A673 (cell line): ENCODE measurements at regions not wholly inside any gene's neighbourhood (a gene's known extent, or its start where the extent isn't known, plus 50 kb on each side); places are given as distances from the start of the nearest gene placed in this dataset.
"Not testable (repeated sequence)": the region's sequence is repeated elsewhere in the genome, so short reads cannot be mapped to it uniquely, and the experiment has no call there.

Experiments used
- BruUV-seq: library from RNA; stranded (reverse); fragments of 400-500 nt; replicated peaks from 2 replicates; lab custom pipeline; 2021; lab: Mats Ljungman, UMichigan
- CTCF ChIA-PET: fragments of 300-600 bp; sonication (Branson Sonifier 250); formaldehyde crosslinking; loops from one replicate; lab custom pipeline; 2022; ENCODE audit warnings: antibody characterized with exemption; lab: Charles Lee
- POLR2A ChIA-PET: fragments of 300-600 bp; sonication (Branson Sonifier 250); formaldehyde crosslinking; loops from one replicate; lab custom pipeline; 2022; ENCODE audit warnings: antibody characterized with exemption; ENCODE audit not compliant: low non-redundant PET; lab: Charles Lee
- DNase-seq: peaks from one replicate; pipeline ENCODE4 v3.0.0-alpha.2; 2015; ENCODE audit warnings: low spot score
- H3K27ac ChIP-seq: fragments of 200-600 bp; sonication (generic); 2 replicates; pipeline ENCODE4 v1.5.1; 2016; ENCODE audit warnings: mixed run types, low read depth, mild to moderate bottlenecking, mixed read lengths, antibody characterized with exemption, low read length; ENCODE audit not compliant: poor library complexity, severe bottlenecking
- H3K27me3 ChIP-seq: fragments of 200-600 bp; sonication (generic); replicated peaks from 2 replicates; pipeline ENCODE4 v1.6.1; 2017; ENCODE audit warnings: mixed run types, low read depth, mild to moderate bottlenecking, mixed read lengths, antibody characterized with exemption, low read length; ENCODE audit not compliant: insufficient read depth, poor library complexity
- H3K36me3 ChIP-seq: fragments of 200-600 bp; sonication (generic); 2 replicates; pipeline ENCODE4 v1.6.1; 2016; ENCODE audit warnings: mixed run types, mild to moderate bottlenecking, mixed read lengths, antibody characterized with exemption, low read length; ENCODE audit not compliant: insufficient read depth, poor library complexity, severe bottlenecking
- H3K4me1 ChIP-seq: fragments of 200-600 bp; sonication (generic); 2 replicates; pipeline ENCODE4 v1.6.1; 2017; ENCODE audit warnings: mixed run types, mild to moderate bottlenecking, mixed read lengths, antibody characterized with exemption, low read length; ENCODE audit not compliant: insufficient read depth, poor library complexity, severe bottlenecking
- H3K4me3 ChIP-seq: fragments of 200-600 bp; sonication (generic); 2 replicates; pipeline ENCODE4 v1.5.1; 2016; ENCODE audit warnings: low read depth, mixed run types, mild to moderate bottlenecking, mixed read lengths, low read length; ENCODE audit not compliant: poor library complexity, severe bottlenecking
- H3K9me3 ChIP-seq: fragments of 200-600 bp; sonication (generic); 2 replicates; pipeline ENCODE4 v1.6.1; 2016; ENCODE audit warnings: mixed run types, low read depth, mild to moderate bottlenecking, mixed read lengths, antibody characterized with exemption, low read length; ENCODE audit not compliant: poor library complexity, severe bottlenecking
- CTCF ChIP-seq: fragments of 300-800, 200-600 bp; sonication (generic); conservative IDR thresholded peaks from 2 replicates; pipeline ENCODE4 v1.5.1; 2017; ENCODE audit warnings: low read depth, mild to moderate bottlenecking, antibody characterized with exemption, low read length, moderate library complexity, mixed read lengths
- EZH2 ChIP-seq: fragments of 200-600 bp; sonication (generic); IDR thresholded peaks from 2 replicates; pipeline ENCODE4 v1.6.1; 2017; ENCODE audit warnings: borderline replicate concordance, low read depth, mild to moderate bottlenecking, mixed read lengths, antibody characterized with exemption, low read length; ENCODE audit not compliant: poor library complexity, severe bottlenecking
- intact Hi-C: fragments of 100-400 bp; cut with micrococcal nuclease; formaldehyde crosslinking; loops from one replicate; pipeline ENCODE4 v1.10.0; 2022; ENCODE audit not compliant: unreplicated experiment

- ChIA-PET POLR2A (no interaction called here), CTCF (no interaction called here)
- H3K36me3 ChIP-seq: no peaks in the 10 kb centered on the region
- no peak for DNase-seq
- H3K4me3 ChIP-seq: no peak overlapping the region
- H3K4me1 ChIP-seq: no peaks in the 10 kb centered on the region
- TF ChIP-seq EZH2 (no peak), CTCF (no peak)
- intact Hi-C loops: no loop called here
- H3K27me3 ChIP-seq: no peaks in the 10 kb centered on the region
- H3K9me3 ChIP-seq: no peaks in the 10 kb centered on the region
- no peak overlapping the region for H3K27ac ChIP-seq
- no TSS peak for BruUV-seq
Measured at GRCh38 chr4:103842637-103843239, 123.0 kb upstream of the TACR3 start.

- POLR2A ChIA-PET: no interaction called here
- CTCF ChIA-PET: no interaction called here
- BruUV-seq: no TSS peak
- no peaks in the 10 kb centered on the region for H3K9me3 ChIP-seq
- no peaks in the 10 kb centered on the region for H3K4me1 ChIP-seq
- no peaks in the 10 kb centered on the region for H3K36me3 ChIP-seq
- no peaks in the 10 kb centered on the region for H3K27me3 ChIP-seq
- TF ChIP-seq CTCF (no peak), EZH2 (no peak)
- H3K27ac ChIP-seq: no peak overlapping the region
- no peak overlapping the region for H3K4me3 ChIP-seq
- DNase-seq: no peak
- intact Hi-C loops: no loop called here
Measured at GRCh38 chr4:103842076-103842475, 122.3 kb upstream of the TACR3 start.

DNA sequence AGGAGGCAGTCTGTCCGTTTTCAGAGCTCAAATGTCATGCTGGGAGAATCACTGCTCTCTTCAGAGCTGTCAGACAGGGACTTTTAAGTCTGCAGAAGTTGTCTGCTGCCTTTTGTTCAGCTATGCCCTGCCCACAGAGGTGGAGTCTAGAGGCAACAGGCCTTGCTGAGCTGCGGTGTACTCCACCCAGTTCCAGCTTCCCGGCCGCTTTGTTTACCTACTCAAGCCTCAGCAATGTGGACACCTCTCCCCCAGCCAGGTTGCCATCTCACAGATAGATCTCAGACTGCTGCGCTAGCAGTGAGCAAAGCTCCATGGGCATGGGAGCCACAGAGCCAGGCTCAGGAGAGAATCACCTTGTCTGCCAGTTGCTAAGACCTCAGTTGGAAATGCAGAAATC lies 90.5 kb upstream of the TACR3 start:
- POLR2A ChIA-PET: not testable (repeated sequence)

GRCh38 chr4:103802766-103803165 lies 83.0 kb upstream of the TACR3 start:
- BruUV-seq: no TSS peak
- no peak for TF ChIP-seq CTCF
- no peak for TF ChIP-seq EZH2
- Histone ChIP-seq H3K9me3 (no peaks in the 10 kb centered on the region), H3K36me3 (no peaks in the 10 kb centered on the region), H3K27ac (no peak overlapping the region), H3K27me3 (no peaks in the 10 kb centered on the region), H3K4me3 (no peak overlapping the region), H3K4me1 (no peaks in the 10 kb centered on the region)
- no peak for DNase-seq
- ChIA-PET POLR2A (no interaction called here), CTCF (no interaction called here)
- intact Hi-C loops: no loop called here

More for the DNA sequence above, 90.5 kb upstream of the TACR3 start:
- H3K4me1 ChIP-seq, H3K27ac ChIP-seq, intact Hi-C loops, CTCF ChIA-PET, H3K9me3 ChIP-seq, DNase-seq, H3K36me3 ChIP-seq, BruUV-seq, H3K4me3 ChIP-seq, H3K27me3 ChIP-seq: not testable (repeated sequence)
